ENCODE measurements at regions not wholly inside any gene's neighbourhood (a gene's known extent, or its start where the extent isn't known, plus 50 kb on each side); places are given as distances from the start of the nearest gene placed in this dataset.

DNA sequence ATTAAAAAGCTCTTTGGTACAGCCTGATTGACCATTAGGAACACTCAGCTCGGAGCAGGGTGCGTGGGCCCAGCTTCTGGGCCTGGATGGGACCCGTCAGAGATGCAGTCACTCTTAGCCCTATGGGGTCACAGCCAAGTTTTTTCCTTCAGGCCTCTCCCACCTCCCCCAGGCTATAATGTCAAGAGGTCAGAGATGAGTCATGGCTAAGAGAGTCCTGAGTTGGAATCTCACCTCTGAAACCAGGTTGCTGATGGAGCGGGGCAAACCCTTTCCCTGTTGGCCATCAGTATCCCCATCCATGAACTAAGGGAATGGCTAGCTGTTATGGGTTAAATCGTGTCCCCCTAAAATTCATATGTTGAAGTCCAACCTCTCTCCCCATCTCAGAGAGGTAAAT, 195.9 kb upstream of the POU3F1 start:
- TF ChIP-seq SIN3A (IDR thresholded peaks at IDR 0.05; ENCODE audit: borderline replicate concordance, insufficient read depth, low read length) (no peak), TAF1 (IDR thresholded peaks at IDR 0.05; ENCODE audit: borderline replicate concordance, insufficient read depth, low read length) (no peak), REST (IDR thresholded peaks at IDR 0.05; ENCODE audit: insufficient read depth in 1 of 2, low read depth in 2 of 2, low read length in 2 of 2) (no peak), POLR2AphosphoS5 (IDR thresholded peaks at IDR 0.05; ENCODE audit: low read depth, low read length) (no peak), FOXP2 (optimal IDR thresholded peaks at IDR 0.05; ENCODE audit: borderline replicate concordance, extremely low read depth, extremely low read length, insufficient read depth) (no peak)

All from PFSK-1 (cell line).